ENCODE measurements at regions not wholly inside any gene's neighbourhood (a gene's known extent, or its start where the extent isn't known, plus 50 kb on each side); places are given as distances from the start of the nearest gene placed in this dataset.
"Not testable (repeated sequence)": the region's sequence is repeated elsewhere in the genome, so short reads cannot be mapped to it uniquely, and the experiment has no call there.

- TF ChIP-seq CTCF (IDR thresholded peaks at IDR 0.05; ENCODE audit: control insufficient read depth, extremely low read depth, insufficient read depth) = no peak
- DNase-seq (ENCODE audit: low read depth) = no peak
- H3K4me3 ChIP-seq (ENCODE audit: low read depth, low read length) = no peak overlapping the region
Observed at GRCh38 chr5:57085306-57086081, 88.4 kb upstream of the GPBP1 start.

- not testable (repeated sequence) for DNase-seq (ENCODE audit: low read depth); H3K4me3 ChIP-seq (ENCODE audit: low read depth, low read length)
Observed at GRCh38 chr5:57087947-57088346, 85.9 kb upstream of the GPBP1 start.

- TF ChIP-seq CTCF (IDR thresholded peaks at IDR 0.05; ENCODE audit: control insufficient read depth, extremely low read depth, insufficient read depth) = peak; percentile 42; the same call in 1 of the 2 replicates
Observed at GRCh38 chr5:57094753-57095683, 78.8 kb upstream of the GPBP1 start.

GRCh38 chr5:57097526-57097925 lies 76.3 kb upstream of the GPBP1 start:
- no peak overlapping the region for H3K4me3 ChIP-seq (ENCODE audit: low read depth, low read length)
- DNase-seq (ENCODE audit: low read depth) = no peak
- no peak for TF ChIP-seq CTCF (IDR thresholded peaks at IDR 0.05; ENCODE audit: control insufficient read depth, extremely low read depth, insufficient read depth)

More at GRCh38 chr5:57094753-57095683, 78.8 kb upstream of the GPBP1 start:
- no peak for DNase-seq (ENCODE audit: low read depth)
- no peak overlapping the region for H3K4me3 ChIP-seq (ENCODE audit: low read depth, low read length)

GRCh38 chr5:57102189-57102904 lies 71.5 kb upstream of the GPBP1 start:
- TF ChIP-seq CTCF (IDR thresholded peaks at IDR 0.05; ENCODE audit: control insufficient read depth, extremely low read depth, insufficient read depth) = no peak
- no peak for DNase-seq (ENCODE audit: low read depth)
- H3K4me3 ChIP-seq (ENCODE audit: low read depth, low read length) = no peak overlapping the region

GRCh38 chr5:57102905-57103255 lies 71.0 kb upstream of the GPBP1 start:
- TF ChIP-seq CTCF (IDR thresholded peaks at IDR 0.05; ENCODE audit: control insufficient read depth, extremely low read depth, insufficient read depth) = no peak
- H3K4me3 ChIP-seq (ENCODE audit: low read depth, low read length) = no peak overlapping the region
- DNase-seq (ENCODE audit: low read depth) = no peak

Measured in LNCaP clone FGC (cell line).